Gastrocnemius medialis (tissue), 4 donors: ENCODE measurements at regions not wholly inside any gene's neighbourhood (a gene's known extent, or its start where the extent isn't known, plus 50 kb on each side); places are given as distances from the start of the nearest gene placed in this dataset.

Experiments
- ATAC-seq, 2 donors: fragments of 150-250 bp; one replicate each; pipeline ENCODE4 v1.9.1; 2016
- DNase-seq, 2 donors: peaks; one replicate each; pipeline ENCODE4 v3.0.0-alpha.2; 2019
- H3K27ac ChIP-seq, 4 donors: fragments of 200-600 bp; sonication (generic); 1 replicate in 1 of 4; 2 replicates in 3 of 4; pipeline ENCODE4 v1.5.1; 2016 to 2018; ENCODE audit warnings: mild to moderate bottlenecking in 2 of 4, moderate library complexity in 1 of 4
- H3K27me3 ChIP-seq, 3 donors: fragments of 200-600 bp; sonication (generic) in 2 of 3; 1 replicate in 1 of 3; 2 replicates in 2 of 3; pipeline versions ENCODE4 v1.5.1 to v1.6.0; 2016 to 2019; ENCODE audit warnings: mild to moderate bottlenecking in 1 of 3, moderate library complexity in 1 of 3
- H3K36me3 ChIP-seq, 2 donors: fragments of 200-600 bp; sonication (generic) in 1 of 2; one replicate each; pipeline ENCODE4 v1.5.1; 2017 to 2018
- H3K4me1 ChIP-seq, 2 donors: fragments of 200-600 bp; sonication (generic) in 1 of 2; one replicate each; pipeline ENCODE4 v1.5.1; 2016 to 2017; ENCODE audit warnings: mild to moderate bottlenecking in 2 of 2
- H3K4me3 ChIP-seq, 4 donors: fragments of 200-600 bp; sonication (generic) in 3 of 4; 1 replicate in 1 of 4; 2 replicates in 3 of 4; pipeline ENCODE4 v1.5.1; 2016 to 2019; ENCODE audit warnings: mild to moderate bottlenecking in 2 of 4
- H3K9me3 ChIP-seq, 3 donors: fragments of 200-600 bp; sonication (generic) in 2 of 3; 1 replicate in 1 of 3; 2 replicates in 2 of 3; pipeline ENCODE4 v1.5.1; 2016 to 2019
- POLR2A ChIP-seq, 2 donors: fragments of 450-650 bp; IDR thresholded peaks; one replicate each; pipeline ENCODE4 v1.6.1; 2017; ENCODE audit warnings: antibody characterized with exemption in 2 of 2, mild to moderate bottlenecking in 2 of 2, moderate library complexity in 2 of 2
- in situ Hi-C, 4 donors: fragments of 200-750 bp; cut with MboI; loops; one replicate each; pipeline versions ENCODE4 v1.15.0 to v1.8.0; 2017; ENCODE audit warnings: low sequenced_read_pairs in 4 of 4
- intact Hi-C: fragments of 100-400 bp; cut with DNase I; formaldehyde crosslinking; loops from one replicate; pipeline ENCODE4 v1.15.1; 2023; ENCODE audit warnings: low total_unique reads
- TF ChIP-seq, protein P1 (sequence below), 5 experiments: fragments of 450-650 bp in 3 of 5; fragments of 200-600 bp in 2 of 5; sonication (generic) in 2 of 5; IDR thresholded peaks in 4 of 5; conservative IDR thresholded peaks in 1 of 5; 1 replicate in 4 of 5; 2 replicates in 1 of 5; pipeline ENCODE4 v1.5.1; 2016 to 2019; ENCODE audit warnings: antibody characterized with exemption in 5 of 5, mild to moderate bottlenecking in 3 of 5, moderate library complexity in 3 of 5

DNA sequence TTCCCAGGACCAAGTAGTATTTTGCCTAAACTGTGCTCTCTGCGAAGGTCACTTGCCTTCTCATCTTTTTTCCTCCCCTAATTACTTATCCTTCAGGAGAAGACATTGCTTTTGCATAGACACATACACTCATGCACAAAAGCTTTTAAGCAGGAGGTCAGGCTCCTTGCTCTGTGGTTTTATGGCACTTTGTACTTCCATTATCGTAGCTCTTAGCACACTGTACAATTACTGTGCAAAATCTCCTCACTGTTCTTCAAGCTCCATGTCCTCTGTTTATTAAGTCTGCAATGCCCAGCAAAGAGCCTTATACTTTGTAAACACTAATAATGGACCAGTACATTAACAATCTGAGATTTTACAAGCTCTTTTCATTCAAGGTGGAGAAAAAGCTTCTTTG is 188.4 kb upstream of the GNPDA2 start:
- H3K4me1 ChIP-seq: no peaks in the 10 kb centered on the region
- intact Hi-C loops (no loop called here), in situ Hi-C loops (no loop called here)
- no peak for ATAC-seq
- H3K36me3 ChIP-seq: no peaks in the 10 kb centered on the region
- no peak overlapping the region for H3K4me3 ChIP-seq
- no peak for DNase-seq
- H3K9me3 ChIP-seq: no peaks in the 10 kb centered on the region
- TF ChIP-seq, protein P1, sequence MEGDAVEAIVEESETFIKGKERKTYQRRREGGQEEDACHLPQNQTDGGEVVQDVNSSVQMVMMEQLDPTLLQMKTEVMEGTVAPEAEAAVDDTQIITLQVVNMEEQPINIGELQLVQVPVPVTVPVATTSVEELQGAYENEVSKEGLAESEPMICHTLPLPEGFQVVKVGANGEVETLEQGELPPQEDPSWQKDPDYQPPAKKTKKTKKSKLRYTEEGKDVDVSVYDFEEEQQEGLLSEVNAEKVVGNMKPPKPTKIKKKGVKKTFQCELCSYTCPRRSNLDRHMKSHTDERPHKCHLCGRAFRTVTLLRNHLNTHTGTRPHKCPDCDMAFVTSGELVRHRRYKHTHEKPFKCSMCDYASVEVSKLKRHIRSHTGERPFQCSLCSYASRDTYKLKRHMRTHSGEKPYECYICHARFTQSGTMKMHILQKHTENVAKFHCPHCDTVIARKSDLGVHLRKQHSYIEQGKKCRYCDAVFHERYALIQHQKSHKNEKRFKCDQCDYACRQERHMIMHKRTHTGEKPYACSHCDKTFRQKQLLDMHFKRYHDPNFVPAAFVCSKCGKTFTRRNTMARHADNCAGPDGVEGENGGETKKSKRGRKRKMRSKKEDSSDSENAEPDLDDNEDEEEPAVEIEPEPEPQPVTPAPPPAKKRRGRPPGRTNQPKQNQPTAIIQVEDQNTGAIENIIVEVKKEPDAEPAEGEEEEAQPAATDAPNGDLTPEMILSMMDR (IDR thresholded peaks at IDR 0.05 in 4 of 5, conservative IDR thresholded peaks at IDR 0.05 in 1 of 5): no peak
- TF ChIP-seq POLR2A (IDR thresholded peaks at IDR 0.05): no peak
- no peak overlapping the region for H3K27ac ChIP-seq
- H3K27me3 ChIP-seq: no peaks in the 10 kb centered on the region

GRCh38 chr4:44914223-44914622 is 187.9 kb upstream of the GNPDA2 start:
- Histone ChIP-seq H3K4me1 (no peaks in the 10 kb centered on the region), H3K27ac (no peak overlapping the region), H3K36me3 (no peaks in the 10 kb centered on the region), H3K9me3 (no peaks in the 10 kb centered on the region), H3K27me3 (no peaks in the 10 kb centered on the region), H3K4me3 (no peak overlapping the region)
- intact Hi-C loops: no loop called here
- in situ Hi-C loops: no loop called here
- DNase-seq (no peak), ATAC-seq (no peak)
- TF ChIP-seq, protein P1 (IDR thresholded peaks at IDR 0.05 in 4 of 5, conservative IDR thresholded peaks at IDR 0.05 in 1 of 5): no peak
- TF ChIP-seq POLR2A (IDR thresholded peaks at IDR 0.05): no peak

DNA sequence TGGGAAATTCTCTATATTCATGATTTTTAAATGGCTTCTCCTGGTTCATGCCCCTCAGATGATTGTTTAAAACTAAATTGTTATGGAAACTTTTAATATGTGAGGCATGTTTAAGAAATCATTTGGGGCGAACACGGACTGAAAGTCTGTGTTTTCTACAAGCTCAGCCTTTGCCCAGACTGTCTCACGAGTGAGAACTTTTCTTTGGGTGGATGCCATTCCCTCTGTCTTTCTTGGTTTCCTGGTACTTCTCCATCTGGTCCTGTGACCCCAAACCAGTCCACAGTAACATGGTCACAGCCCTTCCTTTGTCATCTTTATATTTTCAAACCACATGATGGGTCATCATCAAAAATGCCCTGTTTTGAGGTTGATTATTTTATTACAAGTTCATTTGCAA is 186.6 kb upstream of the GNPDA2 start:
- intact Hi-C loops (no loop called here), in situ Hi-C loops (no loop called here)
- H3K27me3 ChIP-seq: no peaks in the 10 kb centered on the region
- no peaks in the 10 kb centered on the region for H3K4me1 ChIP-seq
- TF ChIP-seq, protein P1 (IDR thresholded peaks at IDR 0.05 in 4 of 5, conservative IDR thresholded peaks at IDR 0.05 in 1 of 5): no peak
- TF ChIP-seq POLR2A (IDR thresholded peaks at IDR 0.05): no peak
- H3K4me3 ChIP-seq: no peak overlapping the region
- no peaks in the 10 kb centered on the region for H3K36me3 ChIP-seq
- DNase-seq (no peak), ATAC-seq (no peak)
- no peaks in the 10 kb centered on the region for H3K9me3 ChIP-seq
- no peak overlapping the region for H3K27ac ChIP-seq

DNA sequence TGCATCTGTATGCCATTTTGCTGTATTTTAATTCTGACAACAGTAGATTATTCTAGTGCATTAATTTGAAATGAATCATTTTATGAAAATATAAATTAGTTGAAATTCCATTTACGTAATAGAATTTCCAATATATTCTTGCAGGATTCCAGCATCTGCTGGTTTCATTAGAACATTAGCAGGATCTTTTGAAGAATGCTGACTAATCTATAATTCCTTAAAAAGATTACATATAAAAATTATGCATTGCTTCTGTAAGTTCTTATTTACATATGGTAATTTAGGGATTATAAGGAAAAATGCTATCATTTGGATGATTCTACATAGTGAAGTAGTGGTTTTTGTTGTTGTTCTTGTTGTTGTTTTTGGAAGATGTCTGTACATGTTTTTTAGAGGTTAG is 182.2 kb upstream of the GNPDA2 start:
- in situ Hi-C loops (no loop called here), intact Hi-C loops (no loop called here)
- no peak for DNase-seq
- H3K9me3 ChIP-seq: no peaks in the 10 kb centered on the region
- no peaks in the 10 kb centered on the region for H3K4me1 ChIP-seq
- no peaks in the 10 kb centered on the region for H3K36me3 ChIP-seq
- H3K4me3 ChIP-seq: no peak overlapping the region
- no peak overlapping the region for H3K27ac ChIP-seq
- TF ChIP-seq, protein P1 (IDR thresholded peaks at IDR 0.05 in 4 of 5, conservative IDR thresholded peaks at IDR 0.05 in 1 of 5): no peak
- no peak for TF ChIP-seq POLR2A (IDR thresholded peaks at IDR 0.05)
- ATAC-seq: no peak
- H3K27me3 ChIP-seq: no peaks in the 10 kb centered on the region

DNA sequence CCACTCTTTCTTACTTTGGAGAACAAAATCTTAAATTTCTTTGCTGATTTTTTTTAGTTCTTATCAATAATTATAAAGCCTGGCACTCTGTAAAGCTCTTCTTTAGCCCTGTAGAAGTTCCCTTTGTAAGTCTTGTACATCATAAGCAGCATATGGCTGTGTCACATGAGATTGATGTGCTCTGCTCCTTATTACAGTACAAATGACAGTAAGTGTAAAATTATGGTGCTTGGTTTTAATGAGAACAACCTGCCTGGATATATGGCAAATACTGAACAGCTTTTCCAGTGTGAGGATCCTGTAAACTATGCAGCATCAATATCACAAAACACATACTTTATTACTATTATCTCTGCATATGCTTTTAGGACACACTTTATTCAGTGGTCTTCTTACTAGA is 145.9 kb upstream of the GNPDA2 start:
- TF ChIP-seq, protein P1 (IDR thresholded peaks at IDR 0.05 in 4 of 5, conservative IDR thresholded peaks at IDR 0.05 in 1 of 5): no peak
- TF ChIP-seq POLR2A (IDR thresholded peaks at IDR 0.05): no peak
- no peaks in the 10 kb centered on the region for H3K36me3 ChIP-seq
- DNase-seq: no peak
- H3K9me3 ChIP-seq: no peaks in the 10 kb centered on the region
- intact Hi-C loops: no loop called here
- in situ Hi-C loops: no loop called here
- no peaks in the 10 kb centered on the region for H3K27me3 ChIP-seq
- ATAC-seq: no peak
- no peaks in the 10 kb centered on the region for H3K4me1 ChIP-seq
- no peak overlapping the region for H3K27ac ChIP-seq
- no peak overlapping the region for H3K4me3 ChIP-seq
